ENCODE measurements at regions not wholly inside any gene's neighbourhood (a gene's known extent, or its start where the extent isn't known, plus 50 kb on each side); places are given as distances from the start of the nearest gene placed in this dataset.
"Not testable (repeated sequence)": the region's sequence is repeated elsewhere in the genome, so short reads cannot be mapped to it uniquely, and the experiment has no call there.

DNA sequence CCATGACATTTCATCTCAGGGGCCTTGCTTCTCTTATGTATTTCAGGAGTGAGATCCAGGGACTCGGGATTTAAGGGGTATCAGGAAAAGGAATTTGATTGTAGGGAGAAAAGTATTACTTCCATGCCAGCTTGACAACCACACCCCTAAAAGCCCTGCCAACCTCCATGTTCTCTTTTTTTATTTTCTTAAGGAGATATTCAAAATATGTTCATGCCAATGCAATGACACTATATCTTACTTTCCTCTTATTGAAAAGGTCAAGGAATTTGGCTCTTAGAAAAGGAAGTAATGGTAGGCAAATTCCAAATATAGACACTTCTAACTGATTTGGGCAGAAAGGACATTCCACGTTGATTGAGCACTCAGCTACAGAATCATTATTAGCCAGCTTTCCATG, 407.5 kb upstream of the NECTIN3 start:
- TF ChIP-seq POLR2A (IDR thresholded peaks at IDR 0.05; ENCODE audit: low read length) (no peak), GATA1 (IDR thresholded peaks at IDR 0.05; ENCODE audit: low read depth, low read length) (no peak)
- no peak for DNase-seq

DNA sequence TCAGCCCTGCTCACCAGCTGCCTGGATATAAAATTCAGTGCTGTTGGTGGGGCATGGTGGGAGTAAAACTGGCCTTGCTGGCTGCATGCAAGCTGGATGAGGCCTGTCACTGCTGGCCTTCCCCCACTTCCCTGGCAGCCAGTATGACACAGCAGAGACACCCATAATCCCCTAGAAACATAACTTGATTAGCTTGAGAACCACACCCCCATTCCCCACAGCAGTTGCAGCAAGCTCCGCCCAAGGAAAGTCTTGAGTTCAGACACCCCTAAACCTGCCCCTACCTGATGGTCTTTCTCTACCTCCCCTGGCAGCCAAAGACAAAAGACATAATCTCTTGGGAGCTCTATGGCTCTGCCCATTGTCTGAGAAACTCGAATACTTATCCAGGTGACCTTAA, 405.1 kb upstream of the NECTIN3 start:
- TF ChIP-seq GATA1 (IDR thresholded peaks at IDR 0.05; ENCODE audit: low read depth, low read length) (no peak), POLR2A (IDR thresholded peaks at IDR 0.05; ENCODE audit: low read length) (no peak)
- no peak for DNase-seq

DNA sequence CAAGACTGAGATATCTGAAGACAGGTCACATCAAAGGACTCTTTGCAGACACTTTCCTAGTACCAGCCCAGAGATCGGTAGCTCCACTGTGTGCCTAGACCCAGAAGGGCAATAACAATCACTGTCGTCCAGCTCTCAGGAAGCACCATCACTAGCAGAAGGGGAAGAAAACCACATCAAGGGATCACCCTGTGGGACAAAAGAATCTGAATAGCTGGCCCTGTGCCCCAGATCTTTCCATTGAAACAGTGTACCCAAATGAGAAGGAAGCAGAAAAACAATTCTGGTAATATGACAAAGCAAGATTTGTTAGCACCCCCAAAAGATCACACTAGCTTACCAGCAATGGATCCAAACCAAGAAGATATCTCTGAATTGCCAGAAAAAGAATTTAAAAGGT, 404.4 kb upstream of the NECTIN3 start:
- TF ChIP-seq POLR2A (IDR thresholded peaks at IDR 0.05; ENCODE audit: low read length) (no peak), GATA1 (IDR thresholded peaks at IDR 0.05; ENCODE audit: low read depth, low read length) (no peak)

DNA sequence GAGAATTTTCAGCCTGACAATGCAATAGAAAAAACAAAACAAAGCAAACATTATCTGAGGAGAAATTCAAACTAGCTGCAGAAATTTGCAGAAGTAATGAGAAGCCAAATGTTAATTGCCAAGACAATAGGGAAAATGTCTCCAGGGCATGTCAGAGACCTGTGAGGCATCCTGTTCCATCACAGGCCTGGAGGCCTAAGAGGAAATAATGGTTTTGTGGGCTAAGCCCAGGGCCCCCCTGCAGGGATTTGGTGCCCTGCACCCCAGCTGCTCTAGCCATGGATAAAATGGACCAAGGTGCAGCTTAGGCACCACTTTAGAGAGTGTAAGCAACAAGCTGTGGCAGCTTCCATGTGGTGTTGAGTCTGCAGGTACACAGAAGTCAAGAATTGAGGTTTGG, 401.2 kb upstream of the NECTIN3 start:
- DNase-seq: no peak
- TF ChIP-seq GATA1 (IDR thresholded peaks at IDR 0.05; ENCODE audit: low read depth, low read length) (no peak), POLR2A (IDR thresholded peaks at IDR 0.05; ENCODE audit: low read length) (no peak)

More for the DNA sequence above, 404.4 kb upstream of the NECTIN3 start:
- DNase-seq: no peak

DNA sequence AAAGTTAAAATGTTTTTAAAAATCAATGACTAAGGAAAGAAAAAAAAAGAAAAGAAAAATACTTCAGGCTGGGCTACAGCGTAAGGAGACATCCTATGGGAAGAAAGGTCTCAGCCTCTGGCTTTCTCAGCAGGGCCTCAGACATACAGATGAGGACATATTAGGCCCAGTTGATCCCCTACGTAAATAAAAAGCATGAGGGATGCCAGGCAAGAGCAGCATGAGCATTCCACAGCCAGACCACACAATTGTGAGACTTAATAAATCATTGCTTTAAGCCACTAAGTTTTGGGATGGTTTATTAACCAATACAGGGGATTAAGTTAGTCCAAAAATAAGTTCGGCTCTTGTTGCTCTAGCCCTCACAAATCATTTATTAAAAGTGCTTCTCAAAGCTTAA, 394.1 kb upstream of the NECTIN3 start:
- no peak for TF ChIP-seq POLR2A (IDR thresholded peaks at IDR 0.05; ENCODE audit: low read length)
- no peak for TF ChIP-seq GATA1 (IDR thresholded peaks at IDR 0.05; ENCODE audit: low read depth, low read length)
- no peak for DNase-seq

DNA sequence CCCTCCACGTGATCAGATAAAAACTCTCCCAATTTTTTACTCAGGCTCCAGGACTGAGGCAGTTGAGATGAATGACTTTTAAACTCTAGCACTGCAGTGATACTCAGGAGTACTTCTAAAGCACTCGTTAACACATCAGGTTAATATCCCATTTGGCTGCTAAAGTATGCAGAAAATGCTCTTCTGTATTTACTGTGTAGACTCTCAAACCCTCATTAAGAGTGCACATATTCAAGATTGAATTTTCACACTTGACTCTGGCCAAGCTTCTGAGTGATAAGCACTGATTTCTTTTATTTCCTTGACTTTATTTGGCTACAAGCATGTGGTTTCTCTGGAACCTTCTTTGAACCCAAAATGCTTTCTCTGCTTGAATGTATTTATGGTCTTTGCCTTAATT, 392.3 kb upstream of the NECTIN3 start:
- TF ChIP-seq GATA1 (IDR thresholded peaks at IDR 0.05; ENCODE audit: low read depth, low read length) (no peak), POLR2A (IDR thresholded peaks at IDR 0.05; ENCODE audit: low read length) (no peak)
- DNase-seq: no peak

DNA sequence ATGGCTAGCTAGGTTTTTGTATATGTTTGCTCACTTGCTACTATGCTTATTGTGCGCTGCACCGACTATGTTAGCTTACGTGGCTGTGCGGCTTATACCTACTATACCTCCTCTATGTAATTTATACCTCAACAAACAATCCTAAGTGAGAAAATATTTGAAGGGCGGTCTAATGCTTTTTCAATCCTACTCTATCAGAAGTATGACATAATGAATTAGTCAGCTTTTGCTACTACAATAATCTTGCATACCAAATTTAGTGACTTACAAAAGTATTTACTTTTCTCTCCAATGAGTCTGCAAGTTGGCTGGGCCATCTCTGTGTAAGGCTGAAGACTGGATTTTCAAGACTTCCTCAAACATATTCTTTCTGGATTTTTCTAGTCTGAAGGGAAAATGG, 391.2 kb upstream of the NECTIN3 start:
- no peak for DNase-seq
- no peak for TF ChIP-seq POLR2A (IDR thresholded peaks at IDR 0.05; ENCODE audit: low read length)
- TF ChIP-seq GATA1 (IDR thresholded peaks at IDR 0.05; ENCODE audit: low read depth, low read length): no peak

DNA sequence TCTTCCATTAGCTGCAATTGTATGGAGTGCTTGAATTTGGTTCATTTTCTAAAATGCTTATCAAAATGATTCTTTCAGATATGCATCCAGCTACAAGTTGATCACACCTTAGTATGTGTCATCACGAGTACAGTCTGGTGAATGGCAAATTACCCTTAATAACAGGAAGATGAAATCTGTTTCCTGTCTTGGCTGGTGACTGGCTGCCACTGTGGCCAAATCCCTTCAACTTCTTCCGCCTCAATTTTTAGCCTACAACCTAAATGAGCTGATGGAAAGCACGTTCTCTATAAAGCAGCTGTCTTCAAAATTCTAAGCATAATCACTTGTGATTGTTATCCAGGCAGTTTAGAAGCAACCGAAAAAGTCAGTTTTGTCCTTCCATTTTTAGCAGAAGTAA, 387.1 kb upstream of the NECTIN3 start:
- no peak for TF ChIP-seq POLR2A (IDR thresholded peaks at IDR 0.05; ENCODE audit: low read length)
- no peak for TF ChIP-seq GATA1 (IDR thresholded peaks at IDR 0.05; ENCODE audit: low read depth, low read length)

DNA sequence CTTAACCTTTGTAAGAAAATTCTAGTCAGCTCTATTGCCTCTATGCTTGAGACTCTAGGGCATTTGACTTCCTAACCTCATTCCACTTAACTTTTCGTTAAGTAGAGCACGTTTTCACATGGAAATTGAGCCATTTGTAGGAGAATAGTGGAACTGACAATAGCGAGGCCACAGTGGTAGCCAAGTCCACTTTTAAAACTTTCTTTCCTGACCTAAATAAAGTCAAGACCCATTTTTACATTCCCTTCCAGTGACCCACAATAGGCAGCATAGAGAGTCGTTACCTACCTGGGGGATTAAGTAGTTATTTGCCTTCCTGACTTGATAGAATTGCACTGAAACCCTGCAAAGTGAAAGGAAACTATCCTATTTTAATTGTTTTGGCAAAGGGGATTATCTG, 386.0 kb upstream of the NECTIN3 start:
- no peak for DNase-seq
- no peak for TF ChIP-seq GATA1 (IDR thresholded peaks at IDR 0.05; ENCODE audit: low read depth, low read length)
- TF ChIP-seq POLR2A (IDR thresholded peaks at IDR 0.05; ENCODE audit: low read length): no peak

More for the DNA sequence above, 387.1 kb upstream of the NECTIN3 start:
- no peak for DNase-seq

DNA sequence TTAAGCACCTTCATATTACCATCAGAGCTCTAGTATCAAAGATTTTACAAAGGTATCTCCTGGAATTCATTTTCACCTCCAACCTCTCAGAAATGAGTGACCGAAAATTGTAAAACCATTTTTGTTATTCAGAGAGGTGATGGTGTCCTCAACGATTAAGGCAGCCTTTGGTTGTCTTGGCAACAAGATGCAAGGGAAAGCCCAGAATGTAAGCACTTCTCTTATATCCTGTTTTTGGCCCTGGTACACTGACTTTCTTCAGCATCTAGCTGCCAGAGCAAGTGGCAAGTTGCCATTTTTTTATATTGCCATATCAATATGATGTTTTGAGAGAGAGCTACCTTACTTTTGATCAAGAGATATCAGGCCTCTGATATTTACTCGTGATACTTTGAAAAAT, 384.9 kb upstream of the NECTIN3 start:
- TF ChIP-seq POLR2A (IDR thresholded peaks at IDR 0.05; ENCODE audit: low read length) (no peak), GATA1 (IDR thresholded peaks at IDR 0.05; ENCODE audit: low read depth, low read length) (no peak)
- DNase-seq: no peak

DNA sequence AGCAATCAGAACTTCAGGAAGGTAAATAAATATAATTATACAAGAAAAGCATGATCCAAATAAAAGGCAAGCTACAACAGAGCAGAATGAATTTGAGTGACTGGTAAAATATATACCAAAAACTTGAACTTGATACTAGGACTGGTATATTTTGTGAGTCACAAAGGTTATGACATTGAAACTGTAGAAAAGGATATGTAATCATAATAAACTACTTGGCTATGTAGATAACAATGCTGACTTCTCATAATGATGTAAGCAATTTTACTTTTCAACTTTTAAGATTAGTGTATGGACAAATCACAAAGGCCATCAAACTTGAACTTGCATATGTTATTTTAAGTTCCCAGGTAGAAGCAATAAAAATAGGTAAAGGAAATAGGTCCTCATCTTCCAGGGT, 384.5 kb upstream of the NECTIN3 start:
- DNase-seq: no peak
- TF ChIP-seq POLR2A (IDR thresholded peaks at IDR 0.05; ENCODE audit: low read length): no peak
- no peak for TF ChIP-seq GATA1 (IDR thresholded peaks at IDR 0.05; ENCODE audit: low read depth, low read length)

DNA sequence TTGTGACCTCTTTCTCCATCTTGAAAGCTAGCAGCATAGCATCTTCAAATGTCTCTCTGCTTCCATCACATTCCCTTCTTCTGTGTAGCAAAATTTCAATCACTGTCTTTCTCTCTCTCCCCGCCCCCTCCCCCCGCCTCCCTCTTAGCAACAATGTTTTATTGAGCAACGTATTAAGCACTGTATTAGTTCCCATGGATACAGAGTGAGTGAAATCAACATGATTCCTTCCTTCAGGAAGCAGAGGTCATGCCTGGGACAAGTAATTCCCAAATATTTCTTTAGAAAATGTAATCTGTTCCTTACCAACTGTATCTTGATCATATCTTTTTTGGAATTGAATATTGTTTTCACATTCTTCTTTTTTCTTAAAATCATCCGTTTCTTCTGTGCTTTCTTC, 373.7 kb upstream of the NECTIN3 start:
- TF ChIP-seq POLR2A (IDR thresholded peaks at IDR 0.05; ENCODE audit: low read length): no peak
- TF ChIP-seq GATA1 (IDR thresholded peaks at IDR 0.05; ENCODE audit: low read depth, low read length): no peak
- no peak for DNase-seq

DNA sequence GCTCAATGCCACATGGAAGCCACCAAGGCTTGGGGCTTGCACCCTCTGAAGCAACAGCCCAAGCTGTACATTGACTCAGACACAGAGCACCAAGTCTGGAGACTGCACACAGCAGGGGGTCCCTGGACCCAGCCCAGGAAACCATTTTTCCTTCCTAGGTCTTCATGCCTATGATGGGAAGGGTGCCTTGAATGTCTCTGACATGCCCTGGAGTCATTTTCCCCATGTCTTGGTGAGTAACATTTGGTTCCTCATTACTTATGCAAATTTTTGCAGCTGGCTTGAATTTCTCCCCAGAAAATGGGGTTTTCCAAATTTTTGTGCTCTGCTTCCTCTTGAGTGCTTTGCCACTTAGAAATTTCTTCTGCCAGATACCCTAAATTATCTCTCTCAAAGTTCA, 367.3 kb upstream of the NECTIN3 start:
- not testable (repeated sequence) for DNase-seq

DNA sequence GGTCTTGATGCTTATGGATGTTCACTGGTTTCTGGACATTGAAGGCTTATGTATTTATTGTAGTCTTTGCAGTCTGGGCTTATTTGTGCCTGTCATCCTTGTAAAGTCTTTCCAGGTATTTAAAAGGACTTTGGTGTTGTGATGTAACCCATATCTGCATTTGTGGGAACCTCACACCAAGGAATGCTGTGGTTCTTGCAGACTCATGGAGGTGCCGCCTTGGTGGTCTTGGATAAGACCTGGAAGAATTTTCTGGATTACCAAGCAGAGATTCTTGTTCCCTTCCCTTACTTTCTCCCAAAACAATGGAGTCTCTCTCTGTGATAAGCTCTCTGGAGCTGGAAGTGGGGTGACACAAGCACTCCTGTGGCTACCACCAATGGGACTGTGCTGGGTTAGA, 363.5 kb upstream of the NECTIN3 start:
- DNase-seq: no peak
- TF ChIP-seq POLR2A (IDR thresholded peaks at IDR 0.05; ENCODE audit: low read length): no peak
- TF ChIP-seq GATA1 (IDR thresholded peaks at IDR 0.05; ENCODE audit: low read depth, low read length): no peak

DNA sequence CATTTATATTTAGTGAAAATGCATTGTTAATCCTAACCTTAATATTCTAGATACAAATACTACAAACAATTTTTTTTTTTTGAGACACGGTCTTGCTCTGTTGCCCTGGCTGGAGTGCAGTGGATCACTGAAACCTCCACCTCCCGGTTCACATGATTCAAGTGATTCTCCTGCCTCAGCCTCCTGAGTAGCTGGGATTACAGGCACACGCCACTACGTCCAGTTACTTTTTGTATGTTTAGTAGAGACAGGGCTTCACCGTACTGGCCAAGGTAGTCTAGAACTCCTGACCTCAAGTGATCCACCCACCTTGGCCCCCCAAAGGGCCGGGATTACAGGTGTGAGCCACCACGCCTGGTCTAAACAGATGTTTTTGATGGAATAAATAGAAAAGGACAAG, 361.5 kb upstream of the NECTIN3 start:
- TF ChIP-seq POLR2A (IDR thresholded peaks at IDR 0.05; ENCODE audit: low read length) (no peak), GATA1 (IDR thresholded peaks at IDR 0.05; ENCODE audit: low read depth, low read length) (no peak)
- no peak for DNase-seq

DNA sequence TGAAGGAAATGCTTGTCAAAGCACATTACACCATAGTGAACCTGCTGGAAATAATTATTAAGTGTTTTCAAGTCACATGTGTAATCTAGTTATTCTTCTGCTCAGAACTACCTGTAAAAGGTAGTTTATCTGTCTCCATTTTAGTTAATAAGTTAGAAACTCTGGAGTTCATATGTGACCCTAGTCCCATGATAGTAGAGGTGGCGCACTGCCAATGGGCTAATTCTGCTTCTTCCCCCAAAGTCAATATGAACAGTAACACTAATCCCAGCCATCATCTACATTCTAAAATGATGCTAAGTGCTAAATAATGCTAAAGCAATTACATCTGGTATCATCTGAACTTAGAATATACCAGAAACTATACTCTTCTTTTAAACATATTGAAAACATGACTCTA, 361.0 kb upstream of the NECTIN3 start:
- no peak for DNase-seq
- TF ChIP-seq POLR2A (IDR thresholded peaks at IDR 0.05; ENCODE audit: low read length): no peak
- no peak for TF ChIP-seq GATA1 (IDR thresholded peaks at IDR 0.05; ENCODE audit: low read depth, low read length)

All from erythroblast (primary cell).